ENCODE measurements at regions not wholly inside any gene's neighbourhood (a gene's known extent, or its start where the extent isn't known, plus 50 kb on each side); places are given as distances from the start of the nearest gene placed in this dataset.
"Not testable (repeated sequence)": the region's sequence is repeated elsewhere in the genome, so short reads cannot be mapped to it uniquely, and the experiment has no call there.

GRCh38 chr2:75381032-75381431 is 179.7 kb downstream of the EVA1A start:
- no peak for FAIRE-seq

GRCh38 chr2:75379476-75380210 is 180.3 kb upstream of the TACR1 start:
- FAIRE-seq, result no peak

GRCh38 chr2:75375646-75376582 is 176.6 kb upstream of the TACR1 start:
- FAIRE-seq, result no peak

- FAIRE-seq, result not testable (repeated sequence)
These were observed 175.2 kb upstream of the TACR1 start for GRCh38 chr2:75374414-75374957.

GRCh38 chr2:75367401-75367800 is 168.1 kb upstream of the TACR1 start:
- FAIRE-seq, result no peak

- no peak for FAIRE-seq
These were observed 162.2 kb upstream of the TACR1 start for GRCh38 chr2:75361486-75361885.

- no peak for FAIRE-seq
These were observed 161.6 kb upstream of the TACR1 start for GRCh38 chr2:75360945-75361344.

GRCh38 chr2:75356865-75357264 is 157.5 kb upstream of the TACR1 start:
- no peak for FAIRE-seq

- no peak for FAIRE-seq
These were observed 153.8 kb upstream of the TACR1 start for GRCh38 chr2:75353131-75353530.

- no peak for FAIRE-seq
These were observed 149.0 kb upstream of the TACR1 start for GRCh38 chr2:75348307-75348706.

- no peak for FAIRE-seq
These were observed 144.8 kb upstream of the TACR1 start for GRCh38 chr2:75344146-75344545.

- FAIRE-seq, result no peak
These were observed 143.3 kb upstream of the TACR1 start for GRCh38 chr2:75342504-75343175.

GRCh38 chr2:75340560-75340959 is 141.2 kb upstream of the TACR1 start:
- no peak for FAIRE-seq

- no peak for FAIRE-seq
These were observed 139.1 kb upstream of the TACR1 start for GRCh38 chr2:75338461-75338860.

- FAIRE-seq, result no peak
These were observed 138.3 kb upstream of the TACR1 start for GRCh38 chr2:75337619-75338018.

- no peak for FAIRE-seq
These were observed 137.7 kb upstream of the TACR1 start for GRCh38 chr2:75337016-75337415.

GRCh38 chr2:75336451-75336850 is 137.1 kb upstream of the TACR1 start:
- FAIRE-seq, result no peak

GRCh38 chr2:75334076-75334475 is 134.8 kb upstream of the TACR1 start:
- FAIRE-seq, result no peak

GRCh38 chr2:75333646-75334045 is 134.3 kb upstream of the TACR1 start:
- FAIRE-seq, result no peak

GRCh38 chr2:75328156-75328555 is 128.8 kb upstream of the TACR1 start:
- FAIRE-seq, result no peak

GRCh38 chr2:75327334-75327733 is 128.0 kb upstream of the TACR1 start:
- FAIRE-seq, result no peak

GRCh38 chr2:75326645-75327044 is 127.3 kb upstream of the TACR1 start:
- no peak for FAIRE-seq

- FAIRE-seq, result no peak
These were observed 126.3 kb upstream of the TACR1 start for GRCh38 chr2:75325594-75325993.

All from islet of Langerhans (tissue), 1 donor.